Heart left ventricle (tissue), 13 donors: ENCODE measurements at regions not wholly inside any gene's neighbourhood (a gene's known extent, or its start where the extent isn't known, plus 50 kb on each side); places are given as distances from the start of the nearest gene placed in this dataset.

Experiments
- CTCF ChIP-seq, 12 donors: fragments of 200-600 bp; sonication (generic) in 4 of 12; IDR thresholded peaks; one replicate each; pipeline versions ENCODE4 v1.5.0 to v1.8.0; 2018 to 2022; ENCODE audit warnings: antibody characterized with exemption in 12 of 12, mild to moderate bottlenecking in 5 of 12
- POLR2A ChIP-seq, 2 donors: fragments of 450-650 bp; IDR thresholded peaks; one replicate each; pipeline ENCODE4 v1.6.1; 2017; ENCODE audit warnings: antibody characterized with exemption in 2 of 2, mild to moderate bottlenecking in 2 of 2, moderate library complexity in 2 of 2
- donor health status: ischemic (EF 13 %, LVEDD 7.1; RV severe dilation, severe dysfunction).
- donor health status: DM: no; HTN: yes; CAD: no.
- donor health status: DM: no; HTN: no; CAD: no.
- donor health status: ischemic (EF 25% LVEDD 6.9; RV normal size, moderate dysfunction).
- donor health status: ischemic (EF 25% LVEDD 5.7; RV mildly dilated, moderate dysfunction).
- donor health status: ischemic (EF 35%, LVEDD 5.7; RV mildly dilated, moderate dysfunction).
- donor health status: nonischemic (EF 11% LVEDD 7.7; RV severe dilation, severe dysfunction).
- donor health status: DM: yes; HTN: yes; CAD: no.
- donor health status: PGD.
- donor health status: ischemic (EF 29% LVEDD 5.4; RV normal size, mild dysfunction).
- donor health status: nonischemic (EF 23%, LVEDD 6.1; RV moderate dilation, normal function).

- TF ChIP-seq CTCF (IDR thresholded peaks at IDR 0.05) (no peak), POLR2A (IDR thresholded peaks at IDR 0.05) (no peak)
Observed at GRCh38 chr15:92705764-92706163, 50.2 kb upstream of the FAM174B start.
